Esophagus muscularis mucosa (tissue), 4 donors: ENCODE measurements at regions not wholly inside any gene's neighbourhood (a gene's known extent, or its start where the extent isn't known, plus 50 kb on each side); places are given as distances from the start of the nearest gene placed in this dataset.

Experiments used
- EP300 ChIP-seq: sonication (generic); formaldehyde crosslinking; IDR thresholded peaks from one replicate; pipeline ENCODE4 v1.6.1; 2017; ENCODE audit warnings: antibody characterized with exemption
- POLR2A ChIP-seq: fragments of 450-650 bp; IDR thresholded peaks from one replicate; pipeline ENCODE4 v1.6.1; 2017; ENCODE audit warnings: antibody characterized with exemption, moderate library complexity, mild to moderate bottlenecking, low read depth
- TF ChIP-seq, protein P1 (sequence below), 3 experiments: fragments of 200-600 bp in 2 of 3; fragments of 450-650 bp in 1 of 3; sonication (generic) in 2 of 3; IDR thresholded peaks; one replicate each; pipeline ENCODE4 v1.5.1; 2017 to 2019; ENCODE audit warnings: antibody characterized with exemption in 3 of 3, mild to moderate bottlenecking in 2 of 3, moderate library complexity in 1 of 3

DNA sequence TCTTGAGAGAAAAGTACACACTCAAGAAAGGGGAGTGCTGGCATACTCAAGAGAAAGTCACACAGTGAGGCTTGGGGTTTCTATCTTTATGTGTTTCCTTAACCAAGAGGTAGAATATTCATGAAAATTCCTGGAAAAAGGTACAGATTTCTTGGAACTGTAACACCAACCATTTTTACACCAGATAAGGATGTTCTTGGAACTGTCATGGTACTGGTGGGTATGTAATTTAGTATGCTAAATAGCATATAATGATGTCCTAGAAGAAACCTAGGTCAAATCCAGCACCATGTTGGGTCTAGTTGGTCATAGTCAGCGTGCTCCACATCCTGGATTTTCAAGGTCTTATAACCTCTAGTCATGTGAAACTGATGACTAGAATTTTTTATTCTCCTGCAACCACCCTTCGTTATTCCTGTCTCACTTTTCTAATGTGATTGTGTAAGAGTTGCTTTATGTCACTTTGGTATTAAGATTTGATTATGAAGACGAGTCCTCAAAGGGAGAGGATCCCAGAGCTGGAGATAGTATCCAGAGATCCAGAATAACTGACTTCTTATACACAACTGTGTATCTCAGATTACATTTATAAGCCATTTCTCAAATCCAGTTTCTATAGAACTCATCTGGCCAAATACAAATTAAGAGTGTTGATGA, 510.1 kb downstream of the TMTC2 start:
- no peak for TF ChIP-seq POLR2A
- TF ChIP-seq, protein P1, sequence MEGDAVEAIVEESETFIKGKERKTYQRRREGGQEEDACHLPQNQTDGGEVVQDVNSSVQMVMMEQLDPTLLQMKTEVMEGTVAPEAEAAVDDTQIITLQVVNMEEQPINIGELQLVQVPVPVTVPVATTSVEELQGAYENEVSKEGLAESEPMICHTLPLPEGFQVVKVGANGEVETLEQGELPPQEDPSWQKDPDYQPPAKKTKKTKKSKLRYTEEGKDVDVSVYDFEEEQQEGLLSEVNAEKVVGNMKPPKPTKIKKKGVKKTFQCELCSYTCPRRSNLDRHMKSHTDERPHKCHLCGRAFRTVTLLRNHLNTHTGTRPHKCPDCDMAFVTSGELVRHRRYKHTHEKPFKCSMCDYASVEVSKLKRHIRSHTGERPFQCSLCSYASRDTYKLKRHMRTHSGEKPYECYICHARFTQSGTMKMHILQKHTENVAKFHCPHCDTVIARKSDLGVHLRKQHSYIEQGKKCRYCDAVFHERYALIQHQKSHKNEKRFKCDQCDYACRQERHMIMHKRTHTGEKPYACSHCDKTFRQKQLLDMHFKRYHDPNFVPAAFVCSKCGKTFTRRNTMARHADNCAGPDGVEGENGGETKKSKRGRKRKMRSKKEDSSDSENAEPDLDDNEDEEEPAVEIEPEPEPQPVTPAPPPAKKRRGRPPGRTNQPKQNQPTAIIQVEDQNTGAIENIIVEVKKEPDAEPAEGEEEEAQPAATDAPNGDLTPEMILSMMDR (IDR thresholded peaks at IDR 0.05): no peak
- no peak for TF ChIP-seq EP300
